ENCODE measurements at regions not wholly inside any gene's neighbourhood (a gene's known extent, or its start where the extent isn't known, plus 50 kb on each side); places are given as distances from the start of the nearest gene placed in this dataset.

- TF ChIP-seq ZC3H11A (IDR thresholded peaks at IDR 0.05) (no peak), POLR2A (IDR thresholded peaks at IDR 0.05; ENCODE audit: low read length) (no peak), HOXB5 (CRISPR knock-in tag; IDR thresholded peaks at IDR 0.05) (no peak)
Observed at GRCh38 chr1:230012093-230012393, 55.0 kb upstream of the GALNT2 start.
